Ascending aorta (tissue), 2 donors: ENCODE measurements at regions not wholly inside any gene's neighbourhood (a gene's known extent, or its start where the extent isn't known, plus 50 kb on each side); places are given as distances from the start of the nearest gene placed in this dataset.

Experiments used
- DNase-seq, 2 donors: peaks; one replicate each; pipeline ENCODE4 v3.0.0-alpha.2; 2019; ENCODE audit warnings: low spot score in 2 of 2
- H3K27ac ChIP-seq, 2 donors: fragments of 200-600 bp; sonication (generic); one replicate each; pipeline ENCODE4 v1.5.1; 2016 to 2017; ENCODE audit warnings: mild to moderate bottlenecking in 1 of 2
- H3K27me3 ChIP-seq: fragments of 200-600 bp; sonication (generic); one replicate; pipeline ENCODE4 v1.5.1; 2017
- H3K36me3 ChIP-seq, 2 donors: fragments of 200-600 bp; sonication (generic); one replicate each; pipeline ENCODE4 v1.5.1; 2016
- H3K4me1 ChIP-seq, 2 donors: fragments of 200-600 bp; sonication (generic); one replicate each; pipeline ENCODE4 v1.5.1; 2016 to 2017; ENCODE audit warnings: mild to moderate bottlenecking in 1 of 2
- H3K4me3 ChIP-seq, 2 donors: fragments of 200-600 bp; sonication (generic); one replicate each; pipeline ENCODE4 v1.5.1; 2016 to 2017; ENCODE audit warnings: mild to moderate bottlenecking in 1 of 2
- H3K9me3 ChIP-seq, 2 donors: fragments of 200-600 bp; sonication (generic); one replicate each; pipeline ENCODE4 v1.5.1; 2016
- intact Hi-C: fragments of 100-400 bp; cut with DNase I; formaldehyde crosslinking; loops from one replicate; pipeline ENCODE4 v1.15.1; 2023
- TF ChIP-seq, protein P1 (sequence below), 3 experiments: fragments of 200-600 bp in 2 of 3; fragments of 450-650 bp in 1 of 3; sonication (generic) in 2 of 3; IDR thresholded peaks; one replicate each; pipeline ENCODE4 v1.5.1; 2016 to 2019; ENCODE audit warnings: antibody characterized with exemption in 3 of 3, mild to moderate bottlenecking in 1 of 3, moderate library complexity in 1 of 3

DNA sequence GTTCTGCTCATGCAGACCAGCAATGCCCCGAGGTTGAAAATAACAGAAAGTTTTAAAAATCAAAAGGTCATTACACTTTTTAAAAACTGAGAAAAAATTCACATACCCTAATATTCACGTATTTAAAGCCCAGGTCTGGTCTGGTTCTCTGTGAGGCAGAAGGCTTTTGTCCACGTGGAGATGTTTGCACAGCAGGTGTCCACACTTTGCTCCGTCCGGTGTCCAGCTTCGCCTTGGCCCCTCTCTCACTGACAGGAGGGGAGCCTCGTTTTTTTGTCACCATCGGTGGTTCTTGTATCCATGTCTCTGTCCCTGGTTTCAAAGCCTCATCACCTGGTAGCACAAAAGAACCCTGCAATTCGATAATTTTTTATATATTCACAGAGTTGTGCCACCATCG lies 434.6 kb upstream of the FRG1 start:
- no peaks in the 10 kb centered on the region for H3K27me3 ChIP-seq
- TF ChIP-seq, protein P1, sequence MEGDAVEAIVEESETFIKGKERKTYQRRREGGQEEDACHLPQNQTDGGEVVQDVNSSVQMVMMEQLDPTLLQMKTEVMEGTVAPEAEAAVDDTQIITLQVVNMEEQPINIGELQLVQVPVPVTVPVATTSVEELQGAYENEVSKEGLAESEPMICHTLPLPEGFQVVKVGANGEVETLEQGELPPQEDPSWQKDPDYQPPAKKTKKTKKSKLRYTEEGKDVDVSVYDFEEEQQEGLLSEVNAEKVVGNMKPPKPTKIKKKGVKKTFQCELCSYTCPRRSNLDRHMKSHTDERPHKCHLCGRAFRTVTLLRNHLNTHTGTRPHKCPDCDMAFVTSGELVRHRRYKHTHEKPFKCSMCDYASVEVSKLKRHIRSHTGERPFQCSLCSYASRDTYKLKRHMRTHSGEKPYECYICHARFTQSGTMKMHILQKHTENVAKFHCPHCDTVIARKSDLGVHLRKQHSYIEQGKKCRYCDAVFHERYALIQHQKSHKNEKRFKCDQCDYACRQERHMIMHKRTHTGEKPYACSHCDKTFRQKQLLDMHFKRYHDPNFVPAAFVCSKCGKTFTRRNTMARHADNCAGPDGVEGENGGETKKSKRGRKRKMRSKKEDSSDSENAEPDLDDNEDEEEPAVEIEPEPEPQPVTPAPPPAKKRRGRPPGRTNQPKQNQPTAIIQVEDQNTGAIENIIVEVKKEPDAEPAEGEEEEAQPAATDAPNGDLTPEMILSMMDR (IDR thresholded peaks at IDR 0.05) = no peak
- H3K4me3 ChIP-seq = no peak overlapping the region
- no peak overlapping the region for H3K27ac ChIP-seq
- DNase-seq = no peak
- no peaks in the 10 kb centered on the region for H3K4me1 ChIP-seq
- no peaks in the 10 kb centered on the region for H3K36me3 ChIP-seq
- H3K9me3 ChIP-seq = no peaks in the 10 kb centered on the region
- intact Hi-C loops = no loop called here

DNA sequence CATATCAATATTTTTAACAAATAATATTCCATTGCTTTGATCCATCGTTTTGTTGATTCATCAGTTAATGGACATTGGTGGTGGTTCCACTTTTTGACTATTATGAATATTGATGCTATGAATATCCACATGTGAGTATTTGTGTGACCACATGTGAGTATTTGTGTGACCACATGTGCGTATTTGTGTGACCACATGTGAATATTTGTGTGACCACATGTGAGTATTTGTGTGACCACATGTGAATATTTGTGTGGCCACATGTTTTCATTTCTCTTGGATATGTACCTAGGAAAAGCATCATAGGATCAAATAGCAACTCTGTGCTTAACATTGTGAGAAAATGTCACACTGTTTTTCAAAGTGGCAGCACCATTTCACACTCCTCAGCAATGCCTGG lies 433.6 kb upstream of the FRG1 start:
- TF ChIP-seq, protein P1 (IDR thresholded peaks at IDR 0.05) = no peak
- H3K36me3 ChIP-seq = no peaks in the 10 kb centered on the region
- intact Hi-C loops = no loop called here
- DNase-seq = no peak
- H3K27me3 ChIP-seq = no peaks in the 10 kb centered on the region
- H3K4me1 ChIP-seq = no peaks in the 10 kb centered on the region
- H3K27ac ChIP-seq = no peak overlapping the region
- no peak overlapping the region for H3K4me3 ChIP-seq
- H3K9me3 ChIP-seq = no peaks in the 10 kb centered on the region

DNA sequence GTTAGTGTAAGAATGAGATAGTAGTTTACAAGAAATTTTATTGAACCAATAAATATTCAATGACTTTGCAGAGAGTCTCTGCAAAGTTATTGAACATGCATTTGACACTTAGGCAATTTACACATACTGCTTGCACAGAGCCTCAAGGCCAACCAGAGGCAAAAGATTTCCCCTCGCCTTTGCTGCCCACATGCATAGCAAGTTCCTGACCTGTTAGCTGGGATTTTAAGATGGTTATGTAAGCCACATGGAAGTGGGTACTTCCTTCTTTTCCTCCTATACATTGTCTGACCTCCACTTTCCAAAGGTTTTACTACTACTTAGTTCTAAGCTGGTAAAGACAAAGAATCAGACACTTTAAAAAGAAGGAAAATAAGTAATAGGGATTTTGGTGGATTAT lies 430.1 kb upstream of the FRG1 start:
- TF ChIP-seq, protein P1 (IDR thresholded peaks at IDR 0.05) = no peak
- Histone ChIP-seq H3K27ac (no peak overlapping the region), H3K4me3 (no peak overlapping the region), H3K27me3 (no peaks in the 10 kb centered on the region), H3K9me3 (no peaks in the 10 kb centered on the region), H3K4me1 (no peaks in the 10 kb centered on the region), H3K36me3 (no peaks in the 10 kb centered on the region)
- DNase-seq = no peak
- intact Hi-C loops = no loop called here

DNA sequence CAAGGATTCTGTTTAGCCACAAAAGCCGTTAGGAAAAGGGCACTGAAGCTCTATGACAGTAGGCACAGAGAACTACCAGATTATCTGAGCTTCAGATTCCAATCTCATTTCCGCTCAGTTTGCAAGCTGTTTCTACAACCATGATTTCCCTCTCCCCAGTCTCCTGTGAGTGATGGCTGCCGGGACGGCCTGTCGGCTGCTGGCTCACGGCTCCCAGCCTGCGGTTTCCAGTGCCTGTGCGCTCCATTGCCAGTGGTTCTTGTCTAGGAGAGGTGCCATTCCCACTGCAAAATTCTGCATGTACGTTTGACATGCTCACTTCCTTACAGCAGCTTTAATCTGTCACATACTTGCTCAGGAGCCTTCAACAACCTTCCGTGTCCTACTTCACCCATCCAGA lies 429.1 kb upstream of the FRG1 start:
- no peaks in the 10 kb centered on the region for H3K36me3 ChIP-seq
- H3K27me3 ChIP-seq = no peaks in the 10 kb centered on the region
- no peak for DNase-seq
- H3K4me3 ChIP-seq = no peak overlapping the region
- TF ChIP-seq, protein P1 (IDR thresholded peaks at IDR 0.05) = no peak
- intact Hi-C loops = no loop called here
- no peak overlapping the region for H3K27ac ChIP-seq
- no peaks in the 10 kb centered on the region for H3K4me1 ChIP-seq
- H3K9me3 ChIP-seq = no peaks in the 10 kb centered on the region

GRCh38 chr4:189513421-189513820 lies 427.3 kb upstream of the FRG1 start:
- intact Hi-C loops = no loop called here
- H3K36me3 ChIP-seq = no peaks in the 10 kb centered on the region
- H3K27me3 ChIP-seq = no peaks in the 10 kb centered on the region
- DNase-seq = no peak
- no peak overlapping the region for H3K4me3 ChIP-seq
- no peaks in the 10 kb centered on the region for H3K4me1 ChIP-seq
- no peak overlapping the region for H3K27ac ChIP-seq
- TF ChIP-seq, protein P1 (IDR thresholded peaks at IDR 0.05) = no peak
- H3K9me3 ChIP-seq = no peaks in the 10 kb centered on the region

GRCh38 chr4:189514209-189514608 lies 426.5 kb upstream of the FRG1 start:
- H3K4me3 ChIP-seq = no peak overlapping the region
- H3K27ac ChIP-seq = no peak overlapping the region
- no peak for DNase-seq
- no peaks in the 10 kb centered on the region for H3K36me3 ChIP-seq
- H3K9me3 ChIP-seq = no peaks in the 10 kb centered on the region
- intact Hi-C loops = no loop called here
- no peaks in the 10 kb centered on the region for H3K4me1 ChIP-seq
- TF ChIP-seq, protein P1 (IDR thresholded peaks at IDR 0.05) = no peak
- no peaks in the 10 kb centered on the region for H3K27me3 ChIP-seq
